Endothelial cell of umbilical vein (primary cell): ENCODE measurements at regions not wholly inside any gene's neighbourhood (a gene's known extent, or its start where the extent isn't known, plus 50 kb on each side); places are given as distances from the start of the nearest gene placed in this dataset.

Source experiments
- BruUV-seq: library from RNA; stranded (reverse); fragments of 400-500 nt; replicated peaks from 2 replicates; lab custom pipeline; 2021; lab: Mats Ljungman, UMichigan
- CTCF ChIA-PET: fragments of 300-600, 350-600 bp; sonication (Branson Sonifier 250); formaldehyde crosslinking; loops from one replicate; lab custom pipeline; 2021; ENCODE audit warnings: antibody characterized with exemption, inconsistent platforms; lab: Charles Lee
- POLR2A ChIA-PET: fragments of 300-600, 350-600 bp; sonication (Branson Sonifier 250); formaldehyde crosslinking; loops from one replicate; lab custom pipeline; 2021; ENCODE audit warnings: antibody characterized with exemption, inconsistent platforms; lab: Charles Lee
- DNase-seq: peaks from one replicate; pipeline ENCODE4 v3.0.0-alpha.2; 2011; ENCODE audit warnings: low read depth, low spot score
- FAIRE-seq: peaks from 2 replicates; lab custom pipeline; 2011; peaks lifted over from hg19 to GRCh38; lab: Jason Lieb, UNC
- H2AFZ ChIP-seq: 2 replicates; pipeline ENCODE4 v1.6.0; 2012; ENCODE audit warnings: low read depth, low read length, control low read depth, inconsistent platforms
- H3K27ac ChIP-seq: 2 replicates; pipeline ENCODE4 v1.5.1; 2011; ENCODE audit warnings: low read depth, mild to moderate bottlenecking, control low read depth, low read length, moderate library complexity; ENCODE audit not compliant: insufficient read depth
- H3K27me3 ChIP-seq, 2 experiments: 2 replicates each; pipeline versions ENCODE4 v1.6.0 to v1.6.1; 2011; ENCODE audit warnings: low read length in 2 of 2, mixed read lengths in 1 of 2; ENCODE audit not compliant: control insufficient read depth in 2 of 2, insufficient read depth in 2 of 2
- H3K36me3 ChIP-seq, 2 experiments: 2 replicates in 1 of 2; 3 replicates in 1 of 2; pipeline ENCODE4 v1.5.1; 2011; ENCODE audit warnings: low read length in 2 of 2, mild to moderate bottlenecking in 1 of 2, moderate library complexity in 1 of 2; ENCODE audit not compliant: control insufficient read depth in 2 of 2, insufficient read depth in 2 of 2; ENCODE audit errors: extremely low read depth in 1 of 2
- H3K4me1 ChIP-seq: 3 replicates; pipeline ENCODE4 v1.5.1; 2011; ENCODE audit warnings: mild to moderate bottlenecking, low read length; ENCODE audit not compliant: control insufficient read depth, insufficient read depth; ENCODE audit errors: extremely low read depth
- H3K4me2 ChIP-seq: 2 replicates; pipeline ENCODE4 v1.6.1; 2011; ENCODE audit warnings: low read length, control low read depth, mixed read lengths; ENCODE audit not compliant: insufficient read depth
- H3K4me3 ChIP-seq, 3 experiments: fragments of 200-600 bp in 1 of 3; sonication (generic), shearing (Covaris generic) in 1 of 3; replicated peaks in 1 of 3; 2 replicates each; pipeline ENCODE4 v1.5.1; 2011 to 2016; ENCODE audit warnings: control low read depth in 3 of 3, low read length in 3 of 3, mild to moderate bottlenecking in 2 of 3, inconsistent platforms in 1 of 3, low read depth in 1 of 3, moderate library complexity in 1 of 3; ENCODE audit not compliant: insufficient read depth in 1 of 3
- H3K79me2 ChIP-seq: 2 replicates; pipeline ENCODE4 v1.6.0; 2012; ENCODE audit warnings: low read length, inconsistent platforms; ENCODE audit not compliant: control insufficient read depth, insufficient read depth
- H3K9ac ChIP-seq: replicated peaks from 2 replicates; pipeline ENCODE3; 2011; ENCODE audit warnings: low read length, control low read depth; ENCODE audit not compliant: insufficient read depth; ENCODE audit errors: extremely low read depth
- H3K9me1 ChIP-seq: replicated peaks from 3 replicates; pipeline ENCODE4 v1.6.0; 2011; ENCODE audit warnings: mild to moderate bottlenecking, low read length; ENCODE audit not compliant: control insufficient read depth, insufficient read depth; ENCODE audit errors: extremely low read depth
- H3K9me3 ChIP-seq: replicated peaks from 2 replicates; pipeline ENCODE4 v1.5.1; 2012; ENCODE audit warnings: low read length, inconsistent platforms; ENCODE audit not compliant: control insufficient read depth, insufficient read depth
- H4K20me1 ChIP-seq: replicated peaks from 2 replicates; pipeline ENCODE3; 2011; ENCODE audit warnings: mild to moderate bottlenecking, low read length; ENCODE audit not compliant: control insufficient read depth, insufficient read depth; ENCODE audit errors: extremely low read depth
- CTCF ChIP-seq, 2 donors: IDR thresholded peaks; 1 replicate in 1 of 2; 2 replicates in 1 of 2; pipeline ENCODE4 v1.5.1; 2011; ENCODE audit warnings: low read length in 2 of 2, mild to moderate bottlenecking in 2 of 2, moderate library complexity in 2 of 2, control low read depth in 1 of 2, inconsistent platforms in 1 of 2, low read depth in 1 of 2; ENCODE audit not compliant: insufficient read depth in 1 of 2; ENCODE audit errors: extremely low read depth in 1 of 2
- EZH2 ChIP-seq: IDR thresholded peaks from 2 replicates; pipeline ENCODE4 v1.6.1; 2012; ENCODE audit warnings: borderline replicate concordance, low read depth, mild to moderate bottlenecking, moderate library complexity, low read length, inconsistent platforms; ENCODE audit not compliant: severe bottlenecking
- FOS ChIP-seq: IDR thresholded peaks from 2 replicates; pipeline ENCODE4 v1.6.1; 2011; ENCODE audit warnings: mild to moderate bottlenecking, low read length, moderate library complexity, borderline replicate concordance; ENCODE audit not compliant: insufficient read depth
- GATA2 ChIP-seq: IDR thresholded peaks from 2 replicates; pipeline ENCODE4 v1.7.0; 2011; ENCODE audit warnings: low read depth, mild to moderate bottlenecking, moderate library complexity, mixed read lengths, low read length; ENCODE audit not compliant: insufficient read length, insufficient read depth
- JUN ChIP-seq: IDR thresholded peaks from 2 replicates; pipeline ENCODE4 v1.6.1; 2011; ENCODE audit warnings: borderline replicate concordance, low read depth; ENCODE audit not compliant: insufficient read length, insufficient read depth
- MYC ChIP-seq: IDR thresholded peaks from one replicate; pipeline ENCODE4 v1.6.1; 2011; ENCODE audit warnings: mild to moderate bottlenecking, low read depth, low read length
- POLR2A ChIP-seq: IDR thresholded peaks from 2 replicates; pipeline ENCODE4 v1.6.1; 2012; ENCODE audit warnings: low read depth, mild to moderate bottlenecking, control low read depth, low read length
- POLR2AphosphoS5 ChIP-seq: IDR thresholded peaks from 2 replicates; pipeline ENCODE4 v1.6.1; 2012; ENCODE audit warnings: low read depth, mild to moderate bottlenecking, control low read depth, low read length, moderate library complexity; ENCODE audit not compliant: insufficient read depth
- dilution Hi-C: fragments of 300-500 bp; cut with MboI; formaldehyde crosslinking; loops from one replicate; pipeline ENCODE4 v1.15.0; 2019; ENCODE audit warnings: low sequenced_read_pairs; ENCODE audit not compliant: extremely low pct_ligation_motif_present
- intact Hi-C: fragments of 100-400 bp; cut with micrococcal nuclease; formaldehyde crosslinking; loops from one replicate; pipeline ENCODE4 v1.10.0; 2022
- TF ChIP-seq, protein P1 (sequence below): IDR thresholded peaks from 2 replicates; pipeline ENCODE4 v1.6.1; 2011; ENCODE audit not compliant: insufficient read depth, insufficient read length

- H3K9me1 ChIP-seq, result no peaks in the 10 kb centered on the region
- dilution Hi-C loops, result no loop called here
- no TSS peak for BruUV-seq
- peaks cover 2% of the 10 kb centered on the region for H3K9me3 ChIP-seq
- intact Hi-C loops, result no loop called here
- no peak overlapping the region for H3K9ac ChIP-seq
- CTCF ChIA-PET, result no interaction called here
- H3K36me3 ChIP-seq, result no peaks in the 10 kb centered on the region
- DNase-seq (no peak), FAIRE-seq (no peak)
- POLR2A ChIA-PET, result no interaction called here
- no peak for TF ChIP-seq POLR2AphosphoS5
- no peak overlapping the region for H3K4me2 ChIP-seq
- H3K4me3 ChIP-seq, result no peak overlapping the region
- no peak overlapping the region for H2AFZ ChIP-seq
- no peak overlapping the region for H3K27ac ChIP-seq
- H4K20me1 ChIP-seq, result no peaks in the 10 kb centered on the region
- no peaks in the 10 kb centered on the region for H3K27me3 ChIP-seq
- no peaks in the 10 kb centered on the region for H3K79me2 ChIP-seq
- H3K4me1 ChIP-seq, result no peaks in the 10 kb centered on the region
Measured at GRCh38 chr2:136490100-136490499, 275.2 kb upstream of the THSD7B start.

DNA sequence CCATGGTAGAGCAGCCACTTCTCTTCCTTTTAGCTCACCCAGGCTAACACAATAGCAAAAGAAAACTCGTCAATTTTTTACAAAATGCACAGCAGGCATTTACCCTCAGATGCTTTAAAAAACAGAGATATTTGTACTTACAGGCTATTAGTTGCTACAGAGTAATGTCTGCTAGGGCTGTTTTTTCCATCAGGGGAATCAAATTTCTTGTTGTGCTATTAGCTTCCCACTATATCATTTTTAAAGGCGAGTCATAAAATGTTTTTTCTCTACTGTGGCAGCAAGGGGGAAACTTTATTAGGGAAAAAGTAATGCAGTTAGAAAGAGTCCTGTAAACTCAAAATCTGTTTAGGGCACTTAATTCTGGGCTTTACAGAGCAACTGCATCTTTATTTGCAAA is 277.9 kb upstream of the THSD7B start:
- Histone ChIP-seq H2AFZ (no peak overlapping the region), H3K4me1 (no peaks in the 10 kb centered on the region), H3K9me1 (no peaks in the 10 kb centered on the region), H3K4me2 (no peak overlapping the region), H3K9me3 (no peaks in the 10 kb centered on the region), H3K36me3 (no peaks in the 10 kb centered on the region), H3K9ac (no peak overlapping the region), H4K20me1 (no peaks in the 10 kb centered on the region), H3K4me3 (no peak overlapping the region), H3K79me2 (no peaks in the 10 kb centered on the region), H3K27ac (no peak overlapping the region), H3K27me3 (no peaks in the 10 kb centered on the region)
- dilution Hi-C loops (no loop called here), intact Hi-C loops (no loop called here)
- TF ChIP-seq FOS, result no peak
- TF ChIP-seq CTCF (IDR thresholded peaks at IDR 0.05; ENCODE audit: extremely low read depth in 1 of 2, insufficient read depth in 1 of 2, low read depth in 1 of 2, low read length in 2 of 2), result no peak
- TF ChIP-seq EZH2, result no peak
- TF ChIP-seq MYC, result no peak
- TF ChIP-seq, protein P1, sequence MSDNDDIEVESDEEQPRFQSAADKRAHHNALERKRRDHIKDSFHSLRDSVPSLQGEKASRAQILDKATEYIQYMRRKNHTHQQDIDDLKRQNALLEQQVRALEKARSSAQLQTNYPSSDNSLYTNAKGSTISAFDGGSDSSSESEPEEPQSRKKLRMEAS, result no peak
- TF ChIP-seq JUN, result no peak
- TF ChIP-seq GATA2, result no peak
- no peak for TF ChIP-seq POLR2AphosphoS5
- TF ChIP-seq POLR2A, result no peak
- DNase-seq (no peak), FAIRE-seq (no peak)
- CTCF ChIA-PET, result no interaction called here
- no TSS peak for BruUV-seq
- POLR2A ChIA-PET, result no interaction called here
